T-helper 17 cell (primary cell): ENCODE measurements at regions not wholly inside any gene's neighbourhood (a gene's known extent, or its start where the extent isn't known, plus 50 kb on each side); places are given as distances from the start of the nearest gene placed in this dataset.

Source experiments
- ATAC-seq: fragments of 150-1000 bp; cut with Tn5 transposase; 2 replicates; pipeline ENCODE4 v1.10.0; 2021; ENCODE audit warnings: mild to moderate bottlenecking, moderate library complexity
- DNase-seq, 3 donors: peaks; one replicate each; pipeline versions ENCODE4 v3.0.0 to v3.0.0-alpha.2; 2020 to 2021
- H3K9me3 ChIP-seq: one replicate; pipeline ENCODE4 v1.7.0; 2013; ENCODE audit warnings: low read length, mild to moderate bottlenecking; ENCODE audit not compliant: control insufficient read depth, poor library complexity, severe bottlenecking
- H3K27ac Mint-ChIP-seq: one replicate; pipeline ENCODE4 v1.8.0; 2022; ENCODE audit warnings: mild to moderate bottlenecking, moderate library complexity, mixed read lengths
- H3K27me3 Mint-ChIP-seq: one replicate; pipeline ENCODE4 v1.8.0; 2022; ENCODE audit warnings: mixed read lengths
- H3K36me3 Mint-ChIP-seq: one replicate; pipeline ENCODE4 v1.8.0; 2022; ENCODE audit warnings: low read depth, mixed read lengths
- H3K4me1 Mint-ChIP-seq: one replicate; pipeline ENCODE4 v1.8.0; 2022; ENCODE audit warnings: mild to moderate bottlenecking, mixed read lengths
- H3K4me3 Mint-ChIP-seq: one replicate; pipeline ENCODE4 v1.8.0; 2022; ENCODE audit warnings: mild to moderate bottlenecking, moderate library complexity, mixed read lengths

DNA sequence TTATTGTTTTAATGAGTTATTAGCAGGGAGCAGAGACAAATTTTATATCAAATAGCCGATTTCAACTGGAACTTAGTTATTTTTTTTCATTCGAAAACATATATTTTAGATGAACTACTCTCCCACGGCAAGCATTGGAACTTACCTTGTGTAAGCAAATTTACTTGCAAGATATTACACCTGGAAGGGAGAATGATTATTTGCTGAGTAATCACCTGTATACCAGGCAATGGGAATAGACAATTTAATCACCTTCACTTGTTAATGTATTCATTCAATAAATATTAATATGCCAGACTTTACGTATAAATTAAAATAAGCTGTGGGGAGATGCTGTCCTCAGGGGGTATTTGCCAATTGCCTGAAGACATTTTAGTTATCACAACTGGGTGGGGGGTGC is 1069.9 kb upstream of the CHAC2 start:
- H3K27me3 Mint-ChIP-seq = no peaks in the 10 kb centered on the region
- no peaks in the 10 kb centered on the region for H3K36me3 Mint-ChIP-seq
- no peak overlapping the region for H3K4me3 Mint-ChIP-seq
- no peak overlapping the region for H3K27ac Mint-ChIP-seq
- ATAC-seq = no peak
- DNase-seq = no peak
- H3K4me1 Mint-ChIP-seq = no peaks in the 10 kb centered on the region
- no peaks in the 10 kb centered on the region for H3K9me3 ChIP-seq

DNA sequence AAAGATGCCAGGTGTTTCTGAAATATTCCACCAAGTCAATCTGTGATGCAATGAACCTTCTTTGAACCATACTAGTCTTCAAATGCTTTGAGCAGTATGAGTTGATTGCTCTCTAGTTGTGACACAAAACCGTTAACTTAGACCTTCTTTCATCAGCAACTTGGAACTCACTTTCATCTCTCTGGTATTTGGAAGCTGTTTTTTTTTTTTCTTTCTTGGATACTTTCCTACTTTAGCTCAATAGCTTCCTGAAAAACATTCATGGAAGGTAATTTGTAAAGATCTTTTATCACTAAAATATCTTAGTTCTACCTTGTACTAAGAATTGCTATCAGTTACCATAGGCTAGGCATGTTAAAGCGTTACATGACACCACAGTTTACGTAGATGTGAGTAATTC is 1071.9 kb upstream of the CHAC2 start:
- Mint-ChIP-seq H3K27ac (no peak overlapping the region), H3K4me1 (no peaks in the 10 kb centered on the region), H3K36me3 (no peaks in the 10 kb centered on the region), H3K4me3 (no peak overlapping the region), H3K27me3 (no peaks in the 10 kb centered on the region)
- no peak for ATAC-seq
- DNase-seq = no peak
- H3K9me3 ChIP-seq = no peaks in the 10 kb centered on the region

DNA sequence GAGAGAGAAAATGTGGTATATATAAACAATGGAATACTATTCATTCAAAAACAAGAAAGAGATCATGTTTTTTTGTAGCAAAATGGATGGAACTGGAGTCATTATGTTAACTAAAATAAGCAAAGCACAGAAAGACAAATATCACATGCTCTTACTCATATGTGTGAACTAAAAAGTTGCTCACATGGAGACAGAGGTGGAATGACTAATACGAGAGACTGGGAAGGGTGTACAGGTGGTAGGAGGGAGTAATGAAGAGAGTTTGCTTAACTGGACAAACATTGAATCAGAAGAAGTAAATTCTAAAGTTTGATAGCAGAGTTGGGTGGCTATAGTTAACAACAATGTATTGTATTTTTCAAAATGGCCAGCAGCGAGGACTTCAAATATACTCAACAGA is 1080.7 kb upstream of the CHAC2 start:
- no peaks in the 10 kb centered on the region for H3K27me3 Mint-ChIP-seq
- H3K4me1 Mint-ChIP-seq = no peaks in the 10 kb centered on the region
- H3K4me3 Mint-ChIP-seq = no peak overlapping the region
- H3K27ac Mint-ChIP-seq = no peak overlapping the region
- no peaks in the 10 kb centered on the region for H3K36me3 Mint-ChIP-seq
- DNase-seq (no peak), ATAC-seq (no peak)
- H3K9me3 ChIP-seq = no peaks in the 10 kb centered on the region

DNA sequence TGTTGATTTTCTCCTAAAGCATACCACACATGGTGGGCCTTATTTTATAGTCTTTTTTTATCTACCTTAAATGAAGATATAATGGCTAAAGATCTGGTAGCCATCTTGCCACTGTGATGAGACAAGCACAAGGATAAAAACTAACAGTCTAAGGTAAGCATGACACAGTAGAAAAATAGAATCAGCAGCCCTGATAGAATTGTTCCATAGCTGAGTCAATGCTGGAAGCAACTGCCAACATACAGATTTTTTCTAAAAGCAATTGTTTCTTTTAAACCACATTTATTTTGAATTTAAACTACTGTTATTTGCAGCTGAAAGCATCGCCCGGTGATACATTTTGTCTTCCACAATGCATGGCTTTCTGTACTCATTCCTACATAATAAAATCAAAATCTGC is 1091.5 kb upstream of the CHAC2 start:
- Mint-ChIP-seq H3K4me3 (no peak overlapping the region), H3K4me1 (no peaks in the 10 kb centered on the region), H3K27ac (no peak overlapping the region), H3K27me3 (no peaks in the 10 kb centered on the region), H3K36me3 (peaks cover under 1% of the 10 kb centered on the region)
- no peak for ATAC-seq
- no peaks in the 10 kb centered on the region for H3K9me3 ChIP-seq
- no peak for DNase-seq

DNA sequence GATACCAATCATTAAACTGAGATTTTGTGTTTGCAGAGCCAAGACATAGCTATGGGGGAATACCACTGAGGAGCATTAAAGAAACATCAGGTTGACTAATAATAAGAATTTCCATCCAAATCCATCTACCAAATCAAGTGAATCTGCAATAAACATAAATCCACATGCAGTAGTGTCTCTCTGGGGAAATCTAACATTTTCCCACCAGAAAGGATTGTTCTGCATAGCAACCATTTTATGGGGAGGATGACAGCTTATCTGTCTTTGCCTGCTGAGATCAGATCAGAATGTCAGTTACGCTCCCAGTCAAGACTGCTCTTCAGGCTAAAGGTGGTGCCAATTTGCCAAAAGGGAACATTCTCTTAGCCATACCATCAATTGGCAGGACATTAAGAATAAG is 1098.9 kb upstream of the CHAC2 start:
- Mint-ChIP-seq H3K27ac (no peak overlapping the region), H3K4me1 (no peaks in the 10 kb centered on the region), H3K36me3 (no peaks in the 10 kb centered on the region), H3K27me3 (no peaks in the 10 kb centered on the region), H3K4me3 (no peak overlapping the region)
- DNase-seq (no peak), ATAC-seq (no peak)
- H3K9me3 ChIP-seq = no peaks in the 10 kb centered on the region

DNA sequence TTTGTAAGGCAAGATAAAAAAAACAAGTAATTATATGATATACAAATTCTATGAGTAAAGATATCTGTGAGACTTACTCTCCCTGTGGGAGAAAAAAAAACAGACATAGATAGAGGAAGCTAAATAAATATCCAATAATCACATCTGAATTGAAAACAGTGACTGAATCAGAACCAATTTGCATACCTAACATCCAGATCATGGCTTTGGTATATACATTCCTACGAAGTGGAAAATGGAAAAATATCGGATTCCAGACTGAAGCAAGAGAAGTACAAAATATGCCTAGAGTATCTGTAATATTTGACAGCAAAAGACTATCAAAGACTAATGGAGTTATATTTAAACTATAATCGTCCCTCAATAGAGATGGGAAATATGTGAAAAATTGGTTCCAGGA is 1108.1 kb upstream of the CHAC2 start:
- H3K9me3 ChIP-seq = no peaks in the 10 kb centered on the region
- ATAC-seq = no peak
- H3K27me3 Mint-ChIP-seq = no peaks in the 10 kb centered on the region
- DNase-seq = no peak
- no peak overlapping the region for H3K4me3 Mint-ChIP-seq
- H3K36me3 Mint-ChIP-seq = no peaks in the 10 kb centered on the region
- H3K27ac Mint-ChIP-seq = no peak overlapping the region
- no peaks in the 10 kb centered on the region for H3K4me1 Mint-ChIP-seq

DNA sequence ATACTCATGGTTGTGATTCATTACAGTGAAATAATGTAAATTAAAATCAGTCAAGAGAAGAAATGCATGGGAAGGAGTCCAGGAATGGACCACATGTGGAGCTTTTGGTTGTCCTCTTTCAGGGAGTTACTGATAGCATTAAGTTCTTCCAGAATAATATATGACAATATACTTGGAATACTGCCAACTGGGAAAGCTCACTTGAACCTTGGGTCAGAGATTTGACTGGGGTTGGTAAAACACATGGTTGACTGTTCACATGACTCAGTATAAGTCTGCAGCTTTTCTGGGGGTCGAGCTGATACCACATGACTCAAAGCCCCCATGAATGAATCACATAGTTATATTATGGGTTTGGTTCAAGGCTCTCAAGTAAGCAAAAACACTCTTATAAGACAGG is 1109.0 kb upstream of the CHAC2 start:
- H3K27me3 Mint-ChIP-seq = no peaks in the 10 kb centered on the region
- no peak overlapping the region for H3K27ac Mint-ChIP-seq
- H3K9me3 ChIP-seq = no peaks in the 10 kb centered on the region
- no peaks in the 10 kb centered on the region for H3K4me1 Mint-ChIP-seq
- no peak for ATAC-seq
- no peaks in the 10 kb centered on the region for H3K36me3 Mint-ChIP-seq
- no peak for DNase-seq
- H3K4me3 Mint-ChIP-seq = no peak overlapping the region

DNA sequence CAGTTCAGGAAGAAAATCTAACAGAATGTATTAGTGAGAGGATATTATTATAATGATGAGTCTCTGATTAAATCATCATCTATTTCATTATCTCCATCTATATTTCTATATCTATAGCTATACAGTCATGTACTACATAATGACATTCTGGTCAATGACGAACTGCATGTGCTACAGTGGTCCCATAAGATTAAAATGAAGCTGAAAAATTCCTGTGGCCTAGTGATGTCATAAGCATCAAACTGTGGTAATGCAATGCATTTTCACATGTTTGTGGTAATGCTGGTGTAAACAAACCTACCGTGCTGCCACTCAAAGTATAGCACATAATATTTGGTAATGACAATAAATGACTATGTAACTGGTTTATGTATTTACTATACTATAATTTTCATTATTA is 1127.9 kb upstream of the CHAC2 start:
- ATAC-seq = no peak
- no peak overlapping the region for H3K27ac Mint-ChIP-seq

DNA sequence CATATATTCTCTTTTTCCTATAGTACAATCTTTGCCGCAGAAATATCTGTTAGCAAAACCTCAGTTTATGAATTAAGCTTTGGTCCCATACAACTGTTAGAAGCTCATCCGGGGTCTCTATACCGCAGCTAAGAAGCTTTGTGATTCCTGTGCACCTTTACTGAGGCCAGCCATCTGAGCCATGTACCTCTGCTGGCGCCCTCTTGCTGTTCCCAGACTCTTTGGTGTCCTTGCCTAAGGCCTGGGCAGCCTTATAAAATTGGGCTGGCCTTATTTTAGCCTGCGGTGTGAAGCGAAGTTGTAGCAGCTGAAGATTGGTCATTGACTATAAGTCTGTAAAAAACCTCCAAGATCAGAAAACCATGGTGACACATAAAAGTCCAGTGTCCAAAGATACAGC is 1135.1 kb upstream of the CHAC2 start:
- Mint-ChIP-seq H3K27me3 (no peaks in the 10 kb centered on the region), H3K4me1 (no peaks in the 10 kb centered on the region), H3K36me3 (no peaks in the 10 kb centered on the region), H3K4me3 (no peak overlapping the region), H3K27ac (no peak overlapping the region)
- H3K9me3 ChIP-seq = no peaks in the 10 kb centered on the region
- DNase-seq = no peak
- ATAC-seq = no peak

More for the DNA sequence above, 1127.9 kb upstream of the CHAC2 start:
- Mint-ChIP-seq H3K4me1 (no peaks in the 10 kb centered on the region), H3K27me3 (no peaks in the 10 kb centered on the region), H3K36me3 (no peaks in the 10 kb centered on the region), H3K4me3 (no peak overlapping the region)
- no peak for DNase-seq
- peaks cover 2% of the 10 kb centered on the region for H3K9me3 ChIP-seq

DNA sequence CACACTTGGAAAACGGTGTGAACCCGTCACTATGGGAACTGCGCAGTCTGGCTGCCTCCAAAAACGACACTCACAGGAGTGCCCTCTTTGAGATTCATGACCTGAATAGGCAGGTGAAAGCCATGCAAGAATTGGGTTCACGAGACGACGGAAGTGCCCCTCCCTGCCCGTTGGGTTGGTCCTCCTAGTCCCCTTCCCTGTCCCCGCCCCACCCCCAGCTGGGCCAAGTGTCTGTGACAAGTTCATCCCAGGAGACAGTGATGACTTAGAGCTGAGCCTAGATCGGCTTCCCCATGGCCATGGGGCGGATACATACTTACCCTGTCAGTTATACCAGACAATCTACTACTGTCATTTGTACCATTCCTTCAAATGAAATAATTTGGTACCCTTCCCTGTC is 1137.7 kb upstream of the CHAC2 start:
- no peak overlapping the region for H3K4me3 Mint-ChIP-seq
- no peaks in the 10 kb centered on the region for H3K36me3 Mint-ChIP-seq
- no peak overlapping the region for H3K27ac Mint-ChIP-seq
- H3K27me3 Mint-ChIP-seq = no peaks in the 10 kb centered on the region
- no peaks in the 10 kb centered on the region for H3K4me1 Mint-ChIP-seq
- DNase-seq (no peak), ATAC-seq (no peak)
- no peaks in the 10 kb centered on the region for H3K9me3 ChIP-seq

DNA sequence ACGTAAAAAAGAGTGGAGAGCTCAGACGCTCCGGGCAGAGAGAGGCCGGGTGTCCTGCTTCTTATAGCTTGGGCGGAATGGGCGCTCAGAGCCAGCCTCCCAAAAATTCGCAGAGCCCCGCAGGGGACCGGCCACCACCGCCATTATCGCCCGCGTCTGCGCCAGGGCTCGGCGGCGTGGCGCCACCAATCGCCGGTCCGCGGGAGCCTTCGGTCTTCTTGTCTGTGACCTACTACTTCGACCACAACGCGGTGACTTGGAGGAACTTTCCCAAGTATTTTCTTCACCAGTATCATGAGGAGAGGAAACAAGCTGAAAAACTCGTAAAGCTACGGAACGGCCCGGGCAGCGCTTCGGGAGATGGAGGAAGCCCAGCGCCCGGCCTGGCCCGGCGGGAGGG is 1138.1 kb upstream of the CHAC2 start:
- Mint-ChIP-seq H3K4me1 (no peaks in the 10 kb centered on the region), H3K36me3 (no peaks in the 10 kb centered on the region), H3K4me3 (no peak overlapping the region), H3K27ac (no peak overlapping the region), H3K27me3 (no peaks in the 10 kb centered on the region)
- no peak for ATAC-seq
- H3K9me3 ChIP-seq = no peaks in the 10 kb centered on the region
- DNase-seq = no peak

DNA sequence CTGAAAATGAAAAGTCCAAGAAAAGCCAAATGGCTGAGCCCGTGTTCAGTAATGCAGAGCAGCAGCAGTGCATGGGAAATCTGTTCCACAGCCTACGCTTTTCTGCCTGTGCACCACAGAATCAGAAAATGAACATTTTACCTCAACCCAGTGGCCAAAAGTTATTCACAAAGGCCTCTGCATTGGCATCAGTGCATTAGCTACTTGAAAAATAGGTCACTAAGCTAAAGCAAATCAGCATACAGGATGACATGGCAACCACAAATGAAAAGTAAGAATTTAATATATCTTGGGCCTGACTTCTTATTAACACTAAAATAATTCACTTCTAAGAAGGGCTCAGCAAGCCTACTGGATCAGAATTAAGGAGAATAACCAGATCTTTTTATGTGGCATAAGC is 1145.3 kb upstream of the CHAC2 start:
- Mint-ChIP-seq H3K27ac (no peak overlapping the region), H3K4me3 (no peak overlapping the region), H3K4me1 (no peaks in the 10 kb centered on the region), H3K27me3 (no peaks in the 10 kb centered on the region), H3K36me3 (no peaks in the 10 kb centered on the region)
- ATAC-seq (no peak), DNase-seq (no peak)
- no peaks in the 10 kb centered on the region for H3K9me3 ChIP-seq

DNA sequence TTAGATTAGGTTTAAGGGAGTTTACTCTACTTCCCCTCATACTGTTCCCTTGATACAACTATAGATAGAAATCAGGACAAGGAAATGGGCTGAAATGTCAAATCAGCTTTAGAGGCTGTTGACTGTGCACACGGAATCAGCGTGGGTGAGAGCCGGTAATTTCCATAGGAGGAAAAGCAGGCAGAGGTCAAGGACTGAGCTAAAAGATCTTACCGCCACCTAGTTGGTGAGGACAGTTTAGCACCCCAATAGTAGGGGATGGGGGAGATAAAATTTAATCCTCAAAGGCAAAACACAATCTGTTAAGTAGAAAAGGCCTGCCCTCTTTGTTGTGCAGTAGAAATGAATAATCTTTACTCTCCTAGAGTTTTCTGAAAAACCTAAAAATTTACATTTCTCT is 1154.5 kb upstream of the CHAC2 start:
- ATAC-seq (no peak), DNase-seq (no peak)
- no peak overlapping the region for H3K27ac Mint-ChIP-seq
- no peaks in the 10 kb centered on the region for H3K9me3 ChIP-seq
- H3K27me3 Mint-ChIP-seq = no peaks in the 10 kb centered on the region
- no peaks in the 10 kb centered on the region for H3K4me1 Mint-ChIP-seq
- H3K36me3 Mint-ChIP-seq = no peaks in the 10 kb centered on the region
- H3K4me3 Mint-ChIP-seq = no peak overlapping the region

DNA sequence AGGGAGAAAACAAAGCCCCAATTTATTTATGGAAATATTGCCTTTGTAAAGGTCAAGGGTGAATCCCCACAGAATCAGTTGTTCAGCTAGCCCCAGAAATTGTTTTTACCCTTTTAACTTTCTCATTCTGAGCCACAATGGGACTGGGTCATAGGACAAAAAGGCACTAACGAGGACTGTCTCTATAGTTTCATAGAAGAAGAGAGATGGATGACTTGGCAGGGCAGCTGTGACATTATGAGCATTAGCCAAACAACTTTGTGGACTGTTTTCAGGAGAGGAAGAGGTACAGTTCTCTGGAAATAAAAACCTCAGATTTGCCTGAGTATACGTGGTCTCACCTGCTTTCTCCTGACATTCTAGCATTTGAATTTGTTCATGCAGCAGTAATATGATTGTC is 1155.8 kb upstream of the CHAC2 start:
- Mint-ChIP-seq H3K4me1 (no peaks in the 10 kb centered on the region), H3K4me3 (no peak overlapping the region), H3K27ac (no peak overlapping the region), H3K27me3 (no peaks in the 10 kb centered on the region), H3K36me3 (no peaks in the 10 kb centered on the region)
- ATAC-seq = no peak
- no peaks in the 10 kb centered on the region for H3K9me3 ChIP-seq
- no peak for DNase-seq

DNA sequence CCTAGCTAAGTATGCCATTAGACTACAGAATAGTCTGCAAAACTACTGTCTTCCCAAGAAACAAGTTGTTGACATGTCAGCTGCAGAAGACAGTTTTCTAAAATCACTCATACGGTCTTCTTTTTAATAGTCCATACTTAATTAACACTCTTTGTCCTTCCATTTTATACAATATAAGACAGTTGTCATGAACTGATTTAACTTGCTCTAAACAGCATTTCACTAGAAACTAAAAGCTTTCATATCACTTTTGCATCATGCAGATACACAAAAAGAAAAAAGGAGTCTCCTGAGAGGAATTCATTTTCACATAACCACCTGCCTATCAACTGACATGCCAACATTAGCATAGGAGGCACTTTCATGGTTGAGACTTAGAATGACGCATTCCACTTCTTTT is 1159.6 kb upstream of the CHAC2 start:
- H3K36me3 Mint-ChIP-seq = no peaks in the 10 kb centered on the region
- no peak overlapping the region for H3K4me3 Mint-ChIP-seq
- no peaks in the 10 kb centered on the region for H3K9me3 ChIP-seq
- H3K27me3 Mint-ChIP-seq = no peaks in the 10 kb centered on the region
- no peak overlapping the region for H3K27ac Mint-ChIP-seq
- no peak for ATAC-seq
- no peak for DNase-seq
- no peaks in the 10 kb centered on the region for H3K4me1 Mint-ChIP-seq
